Ishikawa (cell line): ENCODE measurements at regions not wholly inside any gene's neighbourhood (a gene's known extent, or its start where the extent isn't known, plus 50 kb on each side); places are given as distances from the start of the nearest gene placed in this dataset.

ENCODE experiments used
- CEBPB ChIP-seq: IDR thresholded peaks from 2 replicates; pipeline ENCODE4 v1.6.1; 2012
- CREB1 ChIP-seq: IDR thresholded peaks from 2 replicates; pipeline ENCODE4 v1.6.1; 2012; ENCODE audit warnings: low read depth
- EP300 ChIP-seq: IDR thresholded peaks from 2 replicates; pipeline ENCODE4 v1.6.1; 2012; ENCODE audit warnings: borderline replicate concordance
- MAX ChIP-seq: IDR thresholded peaks from 2 replicates; pipeline ENCODE4 v1.6.1; 2012
- RAD21 ChIP-seq: IDR thresholded peaks from 2 replicates; pipeline ENCODE4 v1.6.1; 2012; ENCODE audit warnings: low read depth
- TCF12 ChIP-seq: IDR thresholded peaks from 2 replicates; pipeline ENCODE4 v1.6.1; 2012; ENCODE audit warnings: low read depth
- YY1 ChIP-seq: IDR thresholded peaks from 2 replicates; pipeline ENCODE4 v1.6.1; 2012; ENCODE audit warnings: low read depth

- TF ChIP-seq MAX (no peak), CEBPB (no peak), YY1 (no peak; the same call in 1 of the 2 replicates), RAD21 (no peak), CREB1 (no peak), EP300 (no peak), TCF12 (no peak)
Observed at GRCh38 chr3:57007521-57008460, 52.7 kb upstream of the SPATA12 start.
